NT2/D1 (cell line): ENCODE measurements at regions not wholly inside any gene's neighbourhood (a gene's known extent, or its start where the extent isn't known, plus 50 kb on each side); places are given as distances from the start of the nearest gene placed in this dataset.

Experiments used
- SUZ12 ChIP-seq: IDR thresholded peaks from 2 replicates; pipeline ENCODE4 v1.6.1; 2011; ENCODE audit not compliant: insufficient read length, insufficient read depth; ENCODE audit errors: extremely low read depth
- YY1 ChIP-seq: IDR thresholded peaks from 2 replicates; pipeline ENCODE4 v1.6.1; 2011; ENCODE audit not compliant: insufficient read length, insufficient read depth
- ZNF274 ChIP-seq: IDR thresholded peaks from 2 replicates; pipeline ENCODE4 v1.6.1; 2011; ENCODE audit warnings: mild to moderate bottlenecking, low read depth, low read length

- no peak for TF ChIP-seq YY1
- no peak for TF ChIP-seq ZNF274
- TF ChIP-seq SUZ12, result no peak
Measured at GRCh38 chr1:219123036-219123435, 50.6 kb upstream of the LYPLAL1 start.
